DND-41 (cell line): ENCODE measurements at regions not wholly inside any gene's neighbourhood (a gene's known extent, or its start where the extent isn't known, plus 50 kb on each side); places are given as distances from the start of the nearest gene placed in this dataset.

Source experiments
- ATAC-seq: fragments of 200-7000 bp; cut with Tn5 transposase; 3 replicates; pipeline ENCODE4 v1.9.1; 2021; ENCODE audit warnings: low read depth; ENCODE audit not compliant: insufficient read depth
- DNase-seq: peaks from one replicate; pipeline ENCODE4 v3.0.0-alpha.2; 2020
- H2AFZ ChIP-seq: 2 replicates; pipeline ENCODE4 v1.6.0; 2012; ENCODE audit warnings: low read depth, low read length
- H3K27ac ChIP-seq: 2 replicates; pipeline ENCODE4 v1.5.1; 2012; ENCODE audit warnings: low read length, inconsistent platforms
- H3K27me3 ChIP-seq: fragments of 200-600 bp; sonication (generic); 2 replicates; pipeline ENCODE4 v1.6.0; 2012; ENCODE audit warnings: low read length, mild to moderate bottlenecking, inconsistent platforms; ENCODE audit not compliant: insufficient read depth, poor library complexity
- H3K36me3 ChIP-seq: 2 replicates; pipeline ENCODE4 v1.5.1; 2012; ENCODE audit warnings: low read length, inconsistent platforms; ENCODE audit not compliant: insufficient read depth
- H3K4me1 ChIP-seq: 2 replicates; pipeline ENCODE4 v1.5.1; 2012; ENCODE audit warnings: mild to moderate bottlenecking, low read length; ENCODE audit not compliant: insufficient read depth
- H3K4me2 ChIP-seq: 2 replicates; pipeline ENCODE4 v1.6.0; 2012; ENCODE audit warnings: mild to moderate bottlenecking, moderate library complexity, low read length, inconsistent platforms; ENCODE audit not compliant: insufficient read depth
- H3K4me3 ChIP-seq, 2 experiments: fragments of 200-600 bp in 1 of 2; shearing (Covaris generic) in 1 of 2; 2 replicates each; pipeline ENCODE4 v1.5.1; 2012 to 2016; ENCODE audit warnings: inconsistent platforms in 2 of 2, low read length in 2 of 2, mild to moderate bottlenecking in 2 of 2, low read depth in 1 of 2, moderate library complexity in 1 of 2
- H3K79me2 ChIP-seq: 2 replicates; pipeline ENCODE4 v1.6.0; 2012; ENCODE audit warnings: low read length, inconsistent platforms; ENCODE audit not compliant: insufficient read depth
- H3K9ac ChIP-seq: 2 replicates; pipeline ENCODE4 v1.6.0; 2012; ENCODE audit warnings: low read depth, mild to moderate bottlenecking, inconsistent platforms, low read length, moderate library complexity
- H3K9me3 ChIP-seq: 2 replicates; pipeline ENCODE4 v1.5.1; 2012; ENCODE audit warnings: low read length, moderate library complexity, mild to moderate bottlenecking, inconsistent platforms; ENCODE audit not compliant: insufficient read depth, severe bottlenecking
- H4K20me1 ChIP-seq: 2 replicates; pipeline ENCODE4 v1.6.0; 2012; ENCODE audit warnings: low read length; ENCODE audit not compliant: insufficient read depth
- CTCF ChIP-seq: IDR thresholded peaks from 2 replicates; pipeline ENCODE4 v1.5.1; 2012; ENCODE audit warnings: borderline replicate concordance, low read length, moderate library complexity, mild to moderate bottlenecking; ENCODE audit not compliant: poor library complexity, severe bottlenecking; ENCODE audit errors: extremely low read depth
- EZH2 ChIP-seq: IDR thresholded peaks from 3 replicates; pipeline ENCODE4 v1.6.1; 2012; ENCODE audit warnings: borderline replicate concordance, low read depth, mild to moderate bottlenecking, moderate library complexity, low read length, inconsistent platforms; ENCODE audit not compliant: severe bottlenecking

- Histone ChIP-seq H3K9ac (no peak overlapping the region), H3K36me3 (no peaks in the 10 kb centered on the region), H3K4me1 (no peaks in the 10 kb centered on the region), H3K27me3 (no peaks in the 10 kb centered on the region), H2AFZ (no peak overlapping the region), H3K4me3 (no peak overlapping the region), H3K9me3 (no peaks in the 10 kb centered on the region), H3K79me2 (no peaks in the 10 kb centered on the region), H4K20me1 (no peaks in the 10 kb centered on the region), H3K27ac (no peak overlapping the region), H3K4me2 (no peak overlapping the region)
- DNase-seq (no peak), ATAC-seq (no peak)
- TF ChIP-seq EZH2 (no peak), CTCF (no peak)
Observed at GRCh38 chr10:36621346-36621745, 504.1 kb upstream of the ANKRD30A start.

- Histone ChIP-seq H3K4me3 (no peak overlapping the region), H3K4me1 (no peaks in the 10 kb centered on the region), H3K79me2 (no peaks in the 10 kb centered on the region), H3K9ac (no peak overlapping the region), H3K4me2 (no peak overlapping the region), H4K20me1 (no peaks in the 10 kb centered on the region), H2AFZ (no peak overlapping the region), H3K27ac (no peak overlapping the region), H3K27me3 (no peaks in the 10 kb centered on the region), H3K9me3 (no peaks in the 10 kb centered on the region), H3K36me3 (no peaks in the 10 kb centered on the region)
- ATAC-seq (no peak), DNase-seq (no peak)
- TF ChIP-seq EZH2 = no peak
- TF ChIP-seq CTCF = no peak
Observed at GRCh38 chr10:36612436-36612835, 513.0 kb upstream of the ANKRD30A start.

GRCh38 chr10:36608866-36609265 is 516.5 kb upstream of the ANKRD30A start:
- Histone ChIP-seq H3K36me3 (no peaks in the 10 kb centered on the region), H3K9me3 (no peaks in the 10 kb centered on the region), H3K9ac (no peak overlapping the region), H3K4me2 (no peak overlapping the region), H3K27ac (no peak overlapping the region), H3K27me3 (no peaks in the 10 kb centered on the region), H3K79me2 (no peaks in the 10 kb centered on the region), H4K20me1 (no peaks in the 10 kb centered on the region), H2AFZ (no peak overlapping the region), H3K4me1 (no peaks in the 10 kb centered on the region), H3K4me3 (no peak overlapping the region)
- no peak for ATAC-seq
- DNase-seq = no peak
- TF ChIP-seq CTCF (no peak), EZH2 (no peak)

GRCh38 chr10:36608251-36608650 is 517.1 kb upstream of the ANKRD30A start:
- Histone ChIP-seq H4K20me1 (no peaks in the 10 kb centered on the region), H3K4me1 (no peaks in the 10 kb centered on the region), H3K9me3 (no peaks in the 10 kb centered on the region), H3K27me3 (no peaks in the 10 kb centered on the region), H3K4me2 (no peak overlapping the region), H3K4me3 (no peak overlapping the region), H2AFZ (no peak overlapping the region), H3K9ac (no peak overlapping the region), H3K79me2 (no peaks in the 10 kb centered on the region), H3K36me3 (no peaks in the 10 kb centered on the region), H3K27ac (no peak overlapping the region)
- no peak for DNase-seq
- no peak for ATAC-seq
- TF ChIP-seq EZH2 = no peak
- TF ChIP-seq CTCF = no peak
